BLaER1 treated with 17β-estradiol and CSF1 and Interleukin-3, amounts not matched to agents 10 nM and 100 nM (cell line): ENCODE measurements at regions not wholly inside any gene's neighbourhood (a gene's known extent, or its start where the extent isn't known, plus 50 kb on each side); places are given as distances from the start of the nearest gene placed in this dataset.
"Not testable (repeated sequence)": the region's sequence is repeated elsewhere in the genome, so short reads cannot be mapped to it uniquely, and the experiment has no call there.

ENCODE experiments used
- H3K27ac ChIP-seq, 11 experiments: shearing (Covaris generic); formaldehyde crosslinking; 2 replicates each; pipeline ENCODE4 v1.8.1; 2022
- H3K27me3 ChIP-seq, 11 experiments: shearing (Covaris generic); formaldehyde crosslinking; 2 replicates each; pipeline ENCODE4 v1.8.1; 2022
- H3K36me3 ChIP-seq, 11 experiments: shearing (Covaris generic); formaldehyde crosslinking; 2 replicates each; pipeline ENCODE4 v1.8.1; 2022
- H3K4me1 ChIP-seq, 10 experiments: shearing (Covaris generic); formaldehyde crosslinking; 2 replicates each; pipeline ENCODE4 v1.8.1; 2022
- H3K4me2 ChIP-seq, 11 experiments: shearing (Covaris generic); formaldehyde crosslinking; 2 replicates each; pipeline ENCODE4 v1.8.1; 2022
- H3K4me3 ChIP-seq, 10 experiments: shearing (Covaris generic); formaldehyde crosslinking; 2 replicates each; pipeline ENCODE4 v1.8.1; 2022
- H3K9ac ChIP-seq, 11 experiments: shearing (Covaris generic); formaldehyde crosslinking; 2 replicates each; pipeline ENCODE4 v1.8.1; 2022
- H3K9me3 ChIP-seq, 11 experiments: shearing (Covaris generic); formaldehyde crosslinking; replicated peaks in 1 of 11; 2 replicates each; pipeline ENCODE4 v1.8.1; 2022
- H4K20me1 ChIP-seq, 11 experiments: shearing (Covaris generic); formaldehyde crosslinking; 2 replicates each; pipeline ENCODE4 v1.8.1; 2022
- Cebpa-rat ChIP-seq, 11 experiments: shearing (Covaris generic); IDR thresholded peaks; 2 replicates each; pipeline ENCODE4 v1.8.1; 2022

GRCh38 chr13:106087201-106087600, 448.3 kb downstream of the EFNB2 start:
- H3K36me3 ChIP-seq: no peaks in the 10 kb centered on the region
- H3K4me3 ChIP-seq: no peak overlapping the region
- TF ChIP-seq Cebpa-rat (IDR thresholded peaks at IDR 0.05): no peak
- H3K4me1 ChIP-seq: no peaks in the 10 kb centered on the region
- no peak overlapping the region for H3K27ac ChIP-seq
- no peaks in the 10 kb centered on the region for H3K9me3 ChIP-seq
- H3K27me3 ChIP-seq: no peaks in the 10 kb centered on the region
- H3K4me2 ChIP-seq: no peak overlapping the region
- H3K9ac ChIP-seq: no peak overlapping the region
- no peaks in the 10 kb centered on the region for H4K20me1 ChIP-seq

GRCh38 chr13:106083620-106084350, 451.7 kb downstream of the EFNB2 start:
- H4K20me1 ChIP-seq: no peaks in the 10 kb centered on the region
- no peaks in the 10 kb centered on the region; a peak in 1 of 20 replicates for H3K4me1 ChIP-seq
- H3K4me2 ChIP-seq: no peak overlapping the region
- peaks cover 0 to 5% (median 0%) of the 10 kb centered on the region in 11 experiments; a peak in 6 of 22 replicates for H3K9me3 ChIP-seq
- H3K9ac ChIP-seq: no peak overlapping the region
- H3K36me3 ChIP-seq: no peaks in the 10 kb centered on the region
- no peak for TF ChIP-seq Cebpa-rat (IDR thresholded peaks at IDR 0.05)
- no peak overlapping the region for H3K4me3 ChIP-seq
- H3K27me3 ChIP-seq: no peaks in the 10 kb centered on the region
- H3K27ac ChIP-seq: no peak overlapping the region

GRCh38 chr13:106081221-106081620, 454.2 kb downstream of the EFNB2 start:
- H3K27me3 ChIP-seq, H3K27ac ChIP-seq, H3K4me1 ChIP-seq, H4K20me1 ChIP-seq, H3K36me3 ChIP-seq, H3K9ac ChIP-seq, H3K9me3 ChIP-seq, H3K4me3 ChIP-seq: not testable (repeated sequence)
- peak overlapping the region in 2 of 11 experiments; percentile 12 to 13; a peak in 1 of 22 replicates for H3K4me2 ChIP-seq

GRCh38 chr13:106078191-106078590, 457.3 kb downstream of the EFNB2 start:
- Histone ChIP-seq H3K4me1 (peaks cover 0 to 7% (median 0%) of the 10 kb centered on the region in 10 experiments; a peak in 5 of 20 replicates), H4K20me1 (no peaks in the 10 kb centered on the region), H3K9me3 (peaks cover 0 to 5% (median 0%) of the 10 kb centered on the region in 11 experiments; a peak in 6 of 22 replicates), H3K9ac (no peak overlapping the region), H3K4me3 (no peak overlapping the region), H3K27me3 (no peaks in the 10 kb centered on the region), H3K27ac (no peak overlapping the region), H3K36me3 (no peaks in the 10 kb centered on the region), H3K4me2 (no peak overlapping the region)
- no peak for TF ChIP-seq Cebpa-rat (IDR thresholded peaks at IDR 0.05)

GRCh38 chr13:106077017-106077416, 458.4 kb downstream of the EFNB2 start:
- H4K20me1 ChIP-seq: no peaks in the 10 kb centered on the region
- H3K27ac ChIP-seq: no peak overlapping the region
- TF ChIP-seq Cebpa-rat (IDR thresholded peaks at IDR 0.05): no peak
- peaks cover 0 to 7% (median 0%) of the 10 kb centered on the region in 10 experiments; a peak in 5 of 20 replicates for H3K4me1 ChIP-seq
- H3K4me2 ChIP-seq: no peak overlapping the region
- H3K9ac ChIP-seq: no peak overlapping the region
- H3K4me3 ChIP-seq: no peak overlapping the region
- H3K9me3 ChIP-seq: peaks cover 0 to 5% (median 0%) of the 10 kb centered on the region in 11 experiments; a peak in 6 of 22 replicates
- H3K27me3 ChIP-seq: no peaks in the 10 kb centered on the region
- no peaks in the 10 kb centered on the region for H3K36me3 ChIP-seq

DNA sequence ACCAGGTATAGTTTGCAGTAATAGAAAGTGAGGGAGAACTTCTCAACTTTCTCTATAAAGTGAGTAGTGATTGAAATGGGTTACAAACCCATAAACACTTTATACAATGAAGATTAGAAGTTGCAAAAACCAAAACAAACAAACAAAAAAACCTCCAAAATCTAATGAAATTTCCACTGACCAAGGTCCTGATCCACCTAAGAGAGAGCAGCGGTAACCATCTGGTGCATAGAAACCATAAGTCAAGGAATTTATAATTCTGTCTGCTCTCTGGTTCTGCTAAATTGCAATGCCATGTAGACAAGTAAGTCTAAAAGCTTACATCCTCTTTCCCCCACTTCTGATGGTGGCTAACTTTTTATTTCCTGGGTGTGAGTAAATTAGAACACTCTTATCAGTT, 463.4 kb downstream of the EFNB2 start:
- no peak overlapping the region for H3K4me3 ChIP-seq
- no peaks in the 10 kb centered on the region for H3K9me3 ChIP-seq
- H3K27ac ChIP-seq: no peak overlapping the region
- peaks cover 0 to 7% (median 0%) of the 10 kb centered on the region in 10 experiments; a peak in 4 of 20 replicates for H3K4me1 ChIP-seq
- no peak overlapping the region for H3K4me2 ChIP-seq
- no peak for TF ChIP-seq Cebpa-rat (IDR thresholded peaks at IDR 0.05)
- H3K36me3 ChIP-seq: no peaks in the 10 kb centered on the region
- no peaks in the 10 kb centered on the region for H3K27me3 ChIP-seq
- H4K20me1 ChIP-seq: no peaks in the 10 kb centered on the region
- no peak overlapping the region for H3K9ac ChIP-seq

DNA sequence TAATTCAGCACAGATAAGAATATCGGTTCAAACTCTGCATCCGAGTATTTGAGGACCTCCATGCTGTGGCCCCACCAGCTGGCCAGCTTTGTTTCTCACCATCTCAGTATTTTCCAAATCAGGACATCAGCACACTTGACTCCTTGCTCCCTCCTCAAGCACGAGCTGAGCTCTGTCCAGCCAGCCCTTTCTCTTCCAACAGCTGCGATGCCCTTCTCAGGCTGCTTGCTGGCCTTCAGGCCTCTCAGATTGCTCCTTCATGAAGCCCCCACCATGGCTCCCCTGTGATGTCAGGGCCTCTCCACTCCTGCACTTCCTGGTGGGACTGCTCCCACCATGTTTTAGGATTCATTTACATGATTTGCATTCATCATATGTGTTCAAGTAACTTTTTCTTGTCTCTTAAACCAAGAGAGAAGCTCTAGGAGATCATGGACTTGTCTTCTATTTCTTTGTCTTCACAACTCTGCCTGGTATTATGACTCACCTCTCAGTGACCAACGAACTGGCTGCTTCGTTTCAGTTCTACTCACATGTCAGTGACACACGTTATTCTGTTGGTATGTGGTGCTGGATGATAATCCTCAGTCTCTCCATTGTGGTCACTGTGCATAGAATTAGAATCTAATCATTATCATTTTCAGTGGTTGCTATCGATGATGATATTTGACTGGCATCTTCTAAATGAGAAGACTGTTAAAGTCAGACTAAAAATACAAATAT, 471.7 kb downstream of the EFNB2 start:
- Histone ChIP-seq H3K9ac (no peak overlapping the region), H3K27me3 (no peaks in the 10 kb centered on the region), H3K4me2 (no peak overlapping the region), H4K20me1 (no peaks in the 10 kb centered on the region), H3K27ac (no peak overlapping the region), H3K9me3 (no peaks in the 10 kb centered on the region), H3K4me3 (no peak overlapping the region), H3K36me3 (no peaks in the 10 kb centered on the region), H3K4me1 (no peaks in the 10 kb centered on the region)
- no peak for TF ChIP-seq Cebpa-rat (IDR thresholded peaks at IDR 0.05)

- TF ChIP-seq Cebpa-rat (IDR thresholded peaks at IDR 0.05): no peak
- H3K36me3 ChIP-seq: no peaks in the 10 kb centered on the region
- H3K4me1 ChIP-seq: no peaks in the 10 kb centered on the region
- no peak overlapping the region for H3K9ac ChIP-seq
- H3K4me3 ChIP-seq: no peak overlapping the region
- no peak overlapping the region for H3K4me2 ChIP-seq
- no peaks in the 10 kb centered on the region for H3K27me3 ChIP-seq
- no peaks in the 10 kb centered on the region for H4K20me1 ChIP-seq
- H3K27ac ChIP-seq: no peak overlapping the region
- no peaks in the 10 kb centered on the region for H3K9me3 ChIP-seq
These were observed 473.7 kb downstream of the EFNB2 start for GRCh38 chr13:106061781-106062180.

DNA sequence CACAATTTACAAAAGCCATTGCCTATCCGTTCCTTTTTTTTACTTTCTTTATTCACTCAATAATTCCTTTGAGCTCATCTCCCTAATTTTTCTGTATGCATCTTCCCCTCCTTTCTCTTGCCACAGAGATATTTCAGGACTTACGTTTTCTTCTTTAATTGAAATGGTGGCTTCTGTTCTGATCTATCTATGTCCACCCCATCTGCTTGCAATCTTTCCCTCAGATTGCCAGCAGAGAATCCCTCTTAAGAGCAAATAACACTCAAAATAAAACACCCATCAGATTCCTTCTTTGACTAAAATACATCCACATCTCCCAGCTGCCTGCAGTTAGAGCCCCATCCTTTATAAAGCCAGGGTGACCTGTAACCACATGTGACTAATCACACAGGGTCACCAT, 478.6 kb downstream of the EFNB2 start:
- Histone ChIP-seq H3K27me3 (no peaks in the 10 kb centered on the region), H3K36me3 (no peaks in the 10 kb centered on the region), H3K4me3 (no peak overlapping the region), H3K4me2 (no peak overlapping the region), H3K4me1 (no peaks in the 10 kb centered on the region), H3K9me3 (no peaks in the 10 kb centered on the region), H3K27ac (no peak overlapping the region), H3K9ac (no peak overlapping the region), H4K20me1 (no peaks in the 10 kb centered on the region)
- no peak for TF ChIP-seq Cebpa-rat (IDR thresholded peaks at IDR 0.05)
